ENCODE measurements at regions not wholly inside any gene's neighbourhood (a gene's known extent, or its start where the extent isn't known, plus 50 kb on each side); places are given as distances from the start of the nearest gene placed in this dataset.
"Not testable (repeated sequence)": the region's sequence is repeated elsewhere in the genome, so short reads cannot be mapped to it uniquely, and the experiment has no call there.

GRCh38 chr5:114789773-114790402 lies 379.8 kb downstream of the TRIM36 start:
- no peak for DNase-seq

DNA sequence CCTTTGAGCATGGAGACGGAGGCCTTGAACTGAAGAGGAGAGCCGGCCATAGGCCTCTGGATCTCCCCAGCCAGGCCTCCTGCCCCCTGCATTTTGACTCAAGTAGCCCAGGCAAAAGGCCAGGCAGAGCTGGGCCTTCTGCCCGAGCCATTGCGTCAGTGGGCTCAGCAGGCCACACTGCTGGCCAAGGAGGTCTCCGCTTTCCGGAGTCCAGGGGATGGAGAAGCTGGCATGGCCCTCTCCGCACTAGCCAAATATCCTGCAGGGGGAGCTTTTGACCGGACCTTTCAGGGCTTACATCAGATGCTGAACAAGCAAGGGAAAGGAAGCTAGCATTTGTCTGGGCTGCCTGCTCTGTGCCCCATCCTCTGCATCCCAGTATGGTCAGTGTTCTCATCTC lies 386.8 kb downstream of the TRIM36 start:
- DNase-seq: no peak

GRCh38 chr5:114782177-114782576 lies 387.5 kb downstream of the TRIM36 start:
- DNase-seq: no peak

- DNase-seq: no peak
Measured at GRCh38 chr5:114780290-114780689, 389.4 kb downstream of the TRIM36 start.

GRCh38 chr5:114744406-114744805 lies 382.5 kb downstream of the KCNN2 start:
- no peak for DNase-seq

DNA sequence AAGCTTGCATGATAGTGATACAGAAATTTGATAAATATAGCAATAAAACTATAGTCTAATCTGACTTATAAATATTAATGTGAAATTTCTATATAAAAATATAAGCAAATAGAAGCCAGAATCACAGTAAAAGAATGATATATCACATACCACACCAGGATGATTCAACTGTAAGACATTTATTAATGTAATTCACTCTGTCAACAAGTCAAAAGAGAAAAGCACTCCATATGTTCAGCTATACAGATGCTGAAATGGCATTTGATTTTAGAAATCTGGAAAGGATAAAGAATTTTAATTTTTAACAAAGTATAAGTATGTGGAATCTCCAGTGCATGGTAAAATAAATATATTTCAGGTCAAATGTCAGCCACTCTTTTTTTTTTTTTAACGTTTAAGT lies 372.4 kb downstream of the KCNN2 start:
- no peak for DNase-seq

DNA sequence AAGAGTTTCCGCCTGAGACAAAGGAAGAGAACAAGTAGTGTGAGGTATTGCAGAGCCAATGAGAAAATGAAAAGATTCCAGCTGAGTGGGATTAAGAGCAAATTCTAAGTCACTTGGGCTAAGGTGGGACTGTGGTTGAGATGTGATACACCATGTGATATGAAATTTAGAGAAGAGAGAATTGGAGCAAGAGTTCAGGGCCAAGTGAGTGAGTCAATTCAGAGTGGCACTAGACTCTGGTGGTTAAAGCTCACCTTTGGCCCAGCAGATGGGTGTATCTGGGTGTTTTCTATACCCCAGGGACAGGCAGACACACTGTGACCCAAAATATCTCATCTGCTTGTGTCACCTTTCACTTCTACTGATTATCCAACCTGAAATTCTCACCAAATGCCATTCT lies 368.1 kb downstream of the KCNN2 start:
- DNase-seq: no peak

DNA sequence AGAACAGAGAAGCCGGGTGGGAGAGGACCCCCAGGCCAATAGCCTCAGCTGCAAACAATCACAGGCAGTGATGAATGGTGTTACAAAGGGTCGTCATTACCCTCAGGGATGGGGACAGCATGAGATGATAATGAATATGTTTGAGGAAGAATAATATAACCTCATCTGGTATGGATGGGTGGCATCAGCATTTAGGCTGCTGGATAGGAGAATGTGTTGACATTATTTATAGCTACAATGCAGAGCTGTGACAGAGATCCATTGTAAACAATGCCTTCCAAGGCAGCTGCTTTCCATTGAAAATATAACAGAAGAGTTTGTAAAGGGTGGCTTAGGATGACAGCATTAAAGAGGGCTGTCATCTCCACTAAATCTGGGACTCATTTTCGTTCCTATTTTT lies 365.5 kb downstream of the KCNN2 start:
- no peak for DNase-seq

GRCh38 chr5:114726131-114726530 lies 364.3 kb downstream of the KCNN2 start:
- no peak for DNase-seq

- no peak for DNase-seq
Measured at GRCh38 chr5:114719268-114719667, 357.4 kb downstream of the KCNN2 start.

DNA sequence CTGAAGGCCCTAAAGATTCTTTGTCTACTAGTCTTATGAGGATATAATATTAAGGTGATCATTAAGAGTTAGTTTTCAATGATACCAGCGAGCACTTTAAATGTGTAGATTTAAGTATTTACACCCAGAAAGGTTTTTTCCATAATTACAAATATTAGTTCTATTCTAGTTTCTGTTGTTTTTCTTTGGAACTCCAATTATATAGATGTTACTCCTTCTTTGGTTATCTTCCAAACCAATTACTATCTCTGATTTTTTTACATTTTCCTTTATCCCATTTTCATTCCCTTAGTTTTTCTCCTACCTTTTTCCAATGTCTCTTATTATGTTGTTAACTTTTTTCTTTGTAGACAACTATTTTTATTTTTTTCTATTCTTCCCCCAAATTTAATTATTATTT lies 355.1 kb downstream of the KCNN2 start:
- no peak for DNase-seq

DNA sequence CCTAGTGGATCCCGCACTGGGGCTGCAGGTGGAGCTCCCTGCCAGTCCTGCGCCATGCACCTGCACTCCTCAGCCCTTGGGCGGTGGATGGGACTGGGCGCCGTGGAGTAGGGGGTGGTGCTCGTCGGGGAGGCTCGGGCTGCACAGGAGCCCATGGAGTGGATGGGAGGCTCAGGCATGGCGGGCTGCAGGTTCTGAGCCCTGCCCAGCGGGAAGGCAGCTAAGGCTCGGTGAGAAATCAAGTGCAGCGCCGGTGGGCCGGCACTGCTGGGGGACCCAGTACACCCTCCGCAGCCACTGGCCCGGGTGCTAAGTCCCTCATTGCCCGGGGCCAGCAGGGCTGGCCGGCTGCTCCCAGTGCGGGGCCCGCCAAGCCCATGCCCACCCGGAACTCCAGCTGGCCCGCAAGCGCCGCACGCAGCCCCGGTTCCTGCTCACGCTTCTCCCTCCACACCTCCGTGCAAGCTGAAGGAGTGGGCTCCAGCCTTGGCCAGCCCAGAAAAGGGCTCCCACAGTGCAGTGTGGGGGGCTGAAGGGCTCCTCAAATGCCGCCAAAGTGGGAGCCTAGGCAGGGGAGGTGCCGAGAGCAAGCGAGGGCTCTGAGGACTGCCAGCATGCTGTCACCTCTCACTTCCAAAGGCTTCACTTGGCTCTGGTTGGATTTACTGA lies 342.5 kb downstream of the KCNN2 start:
- DNase-seq: not testable (repeated sequence)

GRCh38 chr5:114702731-114703130 lies 340.9 kb downstream of the KCNN2 start:
- no peak for DNase-seq

DNA sequence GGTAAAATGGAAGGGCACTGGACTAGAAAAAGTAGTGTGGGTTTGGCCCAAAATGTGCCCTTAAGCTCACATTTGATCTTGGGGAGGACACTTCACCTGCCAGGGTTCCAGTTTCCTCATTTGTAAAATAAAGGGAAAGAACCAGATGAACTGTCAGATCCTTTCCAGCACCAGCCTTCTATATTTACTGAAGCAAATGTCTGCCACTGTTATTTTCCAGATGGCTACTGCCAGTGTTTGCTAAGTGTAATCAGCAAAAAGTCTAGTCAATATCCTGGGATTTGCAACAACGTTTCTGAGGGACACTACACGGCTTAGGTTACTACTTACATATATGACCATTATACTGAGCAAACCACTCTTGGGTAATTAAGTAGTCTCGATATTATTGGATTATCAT lies 340.3 kb downstream of the KCNN2 start:
- DNase-seq: no peak

DNA sequence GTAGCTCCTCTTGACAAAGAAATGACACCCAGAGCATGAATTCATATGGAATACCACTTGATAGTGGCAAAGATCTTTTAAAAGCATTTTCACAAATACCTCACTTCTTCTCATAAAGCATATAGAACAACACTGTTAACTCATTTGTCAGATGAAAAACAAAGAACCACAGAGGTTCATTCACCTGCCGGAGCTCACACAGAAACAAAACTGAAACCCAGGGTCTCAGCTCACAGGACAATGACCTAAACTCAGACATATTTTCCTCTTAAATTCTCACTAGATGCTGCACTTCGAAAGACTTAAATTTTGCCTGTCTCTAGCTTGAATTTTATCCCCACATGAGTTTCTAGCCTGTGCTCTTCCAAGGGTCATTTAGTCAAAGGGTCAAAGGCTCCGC lies 339.0 kb downstream of the KCNN2 start:
- no peak for DNase-seq

GRCh38 chr5:114695292-114695904 lies 333.5 kb downstream of the KCNN2 start:
- no peak for DNase-seq

DNA sequence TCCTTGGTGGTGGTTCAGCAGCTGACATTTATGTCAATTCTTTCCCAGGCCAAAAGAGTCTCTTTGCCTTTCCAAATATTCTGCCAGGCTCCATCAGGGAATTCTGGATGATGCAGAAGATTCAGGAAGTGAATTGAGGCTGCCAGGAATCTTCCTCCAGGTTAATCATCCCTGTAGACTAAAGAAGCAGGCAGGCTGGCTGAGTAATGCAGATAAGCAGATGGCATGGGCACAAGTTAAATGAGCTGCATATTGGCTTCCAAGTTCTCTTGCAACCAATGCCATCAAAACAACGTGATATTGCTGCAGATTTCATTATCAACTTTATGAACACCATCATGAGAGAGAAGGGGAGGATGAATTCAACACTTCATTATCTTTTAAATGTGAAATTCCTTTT lies 324.5 kb downstream of the KCNN2 start:
- no peak for DNase-seq

GRCh38 chr5:114678778-114679177 lies 316.9 kb downstream of the KCNN2 start:
- no peak for DNase-seq

- DNase-seq: no peak
Measured at GRCh38 chr5:114665551-114665950, 303.7 kb downstream of the KCNN2 start.

- DNase-seq: no peak
Measured at GRCh38 chr5:114660791-114661190, 298.9 kb downstream of the KCNN2 start.

- DNase-seq: no peak
Measured at GRCh38 chr5:114658194-114658593, 296.3 kb downstream of the KCNN2 start.

GRCh38 chr5:114657342-114658130 lies 295.7 kb downstream of the KCNN2 start:
- no peak for DNase-seq

- no peak for DNase-seq
Measured at GRCh38 chr5:114649878-114650277, 288.0 kb downstream of the KCNN2 start.

- DNase-seq: no peak
Measured at GRCh38 chr5:114648940-114649339, 287.1 kb downstream of the KCNN2 start.

Measured in stimulated activated CD4-positive, alpha-beta T cell treated with anti-CD3 and anti-CD28 coated beads, Interleukin-4, amount 100 ng/mL, for 1 hour (primary cell).